H9 (cell line): ENCODE measurements at regions not wholly inside any gene's neighbourhood (a gene's known extent, or its start where the extent isn't known, plus 50 kb on each side); places are given as distances from the start of the nearest gene placed in this dataset.

Experiments used
- DNase-seq: peaks from one replicate; pipeline ENCODE4 v3.0.0-alpha.2; 2017
- H2AFZ ChIP-seq: one replicate; pipeline ENCODE4 v1.6.1; 2013; ENCODE audit warnings: mild to moderate bottlenecking, low read length, control low read depth, moderate library complexity
- H2AK5ac ChIP-seq: 2 replicates; pipeline ENCODE4 v1.6.1; 2013; ENCODE audit warnings: low read length, control low read depth, mixed read lengths; ENCODE audit not compliant: insufficient read length
- H2BK120ac ChIP-seq: one replicate; pipeline ENCODE4 v1.6.1; 2013; ENCODE audit warnings: low read depth, mild to moderate bottlenecking, low read length, control low read depth, inconsistent platforms; ENCODE audit not compliant: poor library complexity, severe bottlenecking
- H2BK12ac ChIP-seq: 2 replicates; pipeline ENCODE4 v1.6.1; 2013; ENCODE audit warnings: low read length, control low read depth, mixed read lengths, low read depth; ENCODE audit not compliant: insufficient read length
- H2BK15ac ChIP-seq: 2 replicates; pipeline ENCODE4 v1.6.1; 2013; ENCODE audit warnings: low read depth, low read length, control low read depth
- H2BK20ac ChIP-seq: one replicate; pipeline ENCODE4 v1.6.1; 2013; ENCODE audit warnings: low read depth, mild to moderate bottlenecking, low read length, control low read depth, inconsistent platforms; ENCODE audit not compliant: poor library complexity, severe bottlenecking
- H2BK5ac ChIP-seq: 2 replicates; pipeline ENCODE4 v1.6.1; 2013; ENCODE audit warnings: low read length, control low read depth, mixed read lengths; ENCODE audit not compliant: insufficient read length
- H3K14ac ChIP-seq: 2 replicates; pipeline ENCODE4 v1.6.1; 2013; ENCODE audit warnings: low read length, control low read depth; ENCODE audit not compliant: insufficient read depth
- H3K18ac ChIP-seq: 2 replicates; pipeline ENCODE4 v1.6.1; 2013; ENCODE audit warnings: low read depth, mild to moderate bottlenecking, mixed read lengths, low read length, control low read depth; ENCODE audit not compliant: insufficient read length
- H3K23ac ChIP-seq: 2 replicates; pipeline ENCODE4 v1.6.1; 2013; ENCODE audit warnings: low read length, control low read depth, mixed read lengths, low read depth; ENCODE audit not compliant: insufficient read length
- H3K23me2 ChIP-seq: 2 replicates; pipeline ENCODE4 v1.6.1; 2013; ENCODE audit warnings: low read depth, mild to moderate bottlenecking, mixed read lengths, low read length, control low read depth; ENCODE audit not compliant: insufficient read length, poor library complexity, severe bottlenecking
- H3K27ac ChIP-seq: 2 replicates; pipeline ENCODE4 v1.5.1; 2013; ENCODE audit warnings: low read length, control low read depth, mixed read lengths, low read depth; ENCODE audit not compliant: insufficient read length
- H3K27me3 ChIP-seq: 2 replicates; pipeline ENCODE4 v1.6.1; 2013; ENCODE audit warnings: low read length, control low read depth, inconsistent platforms; ENCODE audit not compliant: insufficient read depth
- H3K4ac ChIP-seq: 2 replicates; pipeline ENCODE4 v1.6.1; 2013; ENCODE audit warnings: low read depth, mild to moderate bottlenecking, control low read depth, inconsistent platforms, low read length, moderate library complexity
- H3K4me1 ChIP-seq: 2 replicates; pipeline ENCODE4 v1.6.1; 2013; ENCODE audit warnings: low read length, control low read depth, inconsistent platforms; ENCODE audit not compliant: insufficient read depth
- H3K4me2 ChIP-seq: 2 replicates; pipeline ENCODE4 v1.6.1; 2013; ENCODE audit warnings: low read length, control low read depth, mixed read lengths; ENCODE audit not compliant: insufficient read length, insufficient read depth
- H3K56ac ChIP-seq: 2 replicates; pipeline ENCODE4 v1.6.1; 2013; ENCODE audit warnings: low read depth, mild to moderate bottlenecking, mixed read lengths, low read length, control low read depth; ENCODE audit not compliant: insufficient read length
- H3K79me1 ChIP-seq: 2 replicates; pipeline ENCODE4 v1.6.1; 2013; ENCODE audit warnings: low read depth, mild to moderate bottlenecking, moderate library complexity, low read length, control low read depth, inconsistent platforms; ENCODE audit not compliant: insufficient read depth, poor library complexity, severe bottlenecking
- H3K79me2 ChIP-seq: 2 replicates; pipeline ENCODE4 v1.6.1; 2013; ENCODE audit warnings: low read length, control low read depth, inconsistent platforms; ENCODE audit not compliant: insufficient read depth
- H3K9ac ChIP-seq: 2 replicates; pipeline ENCODE4 v1.6.1; 2013; ENCODE audit warnings: low read length, control low read depth, mixed read lengths; ENCODE audit not compliant: insufficient read length; ENCODE audit errors: extremely low read depth
- H3K9me3 ChIP-seq: one replicate; pipeline ENCODE4 v1.6.1; 2013; ENCODE audit warnings: low read depth, low read length, inconsistent platforms; ENCODE audit not compliant: control insufficient read depth
- H3T11ph ChIP-seq: one replicate; pipeline ENCODE4 v1.6.1; 2013; ENCODE audit warnings: mild to moderate bottlenecking, low read length, control low read depth, inconsistent platforms
- H4K20me1 ChIP-seq: one replicate; pipeline ENCODE4 v1.6.1; 2013; ENCODE audit not compliant: control insufficient read depth, insufficient read length, insufficient read depth
- H4K5ac ChIP-seq: 2 replicates; pipeline ENCODE4 v1.6.1; 2013; ENCODE audit warnings: low read depth, mild to moderate bottlenecking, mixed read lengths, low read length, control low read depth; ENCODE audit not compliant: insufficient read length
- H4K8ac ChIP-seq: replicated peaks from 2 replicates; pipeline ENCODE4 v1.6.1; 2013; ENCODE audit warnings: low read length, control low read depth, mixed read lengths, low read depth; ENCODE audit not compliant: insufficient read length
- H4K91ac ChIP-seq: 2 replicates; pipeline ENCODE4 v1.6.1; 2013; ENCODE audit warnings: low read depth, mild to moderate bottlenecking, moderate library complexity, mixed read lengths, low read length, control low read depth; ENCODE audit not compliant: insufficient read length
- H3K27ac Mint-ChIP-seq, 3 experiments: 2 replicates in 2 of 3; 3 replicates in 1 of 3; pipeline ENCODE4 v1.8.0; 2020 to 2021; ENCODE audit warnings: mixed read lengths in 3 of 3, mild to moderate bottlenecking in 1 of 3, moderate library complexity in 1 of 3
- H3K27me3 Mint-ChIP-seq: 2 replicates; pipeline ENCODE4 v1.8.0; 2021; ENCODE audit warnings: low read depth, mild to moderate bottlenecking, moderate library complexity, mixed read lengths
- H3K36me3 Mint-ChIP-seq, 3 experiments: 2 replicates in 2 of 3; 3 replicates in 1 of 3; pipeline ENCODE4 v1.8.0; 2020 to 2021; ENCODE audit warnings: low read depth in 3 of 3, mixed read lengths in 3 of 3; ENCODE audit not compliant: insufficient read depth in 1 of 3
- H3K4me1 Mint-ChIP-seq, 2 experiments: 2 replicates each; pipeline ENCODE4 v1.8.0; 2020; ENCODE audit warnings: mixed read lengths in 2 of 2
- H3K4me3 Mint-ChIP-seq, 2 experiments: 2 replicates in 1 of 2; 3 replicates in 1 of 2; pipeline ENCODE4 v1.8.0; 2020 to 2021; ENCODE audit warnings: mild to moderate bottlenecking in 2 of 2, mixed read lengths in 2 of 2, moderate library complexity in 1 of 2
- H3K9me3 Mint-ChIP-seq, 2 experiments: 2 replicates in 1 of 2; 3 replicates in 1 of 2; pipeline ENCODE4 v1.8.0; 2020; ENCODE audit warnings: mild to moderate bottlenecking in 2 of 2, mixed read lengths in 2 of 2, moderate library complexity in 1 of 2
- WGBS: extraction: QIAGEN DNeasy Blood & Tissue Kit; methylation state at CpG from one replicate; pipeline ENCODE4 v1.1.7; 2013; ENCODE audit warnings: missing lambda C conversion rate, low lambda C conversion rate, mixed read lengths; ENCODE audit not compliant: insufficient read length; ENCODE audit errors: extremely low coverage; 5-methylcytosine and 5-hydroxymethylcytosine counted together
- TF ChIP-seq, protein P1 (sequence below): fragments of 200-600 bp; sonication (generic); conservative IDR thresholded peaks from 3 replicates; pipeline ENCODE4 v1.8.0; 2021; ENCODE audit warnings: antibody characterized with exemption, mild to moderate bottlenecking

DNA sequence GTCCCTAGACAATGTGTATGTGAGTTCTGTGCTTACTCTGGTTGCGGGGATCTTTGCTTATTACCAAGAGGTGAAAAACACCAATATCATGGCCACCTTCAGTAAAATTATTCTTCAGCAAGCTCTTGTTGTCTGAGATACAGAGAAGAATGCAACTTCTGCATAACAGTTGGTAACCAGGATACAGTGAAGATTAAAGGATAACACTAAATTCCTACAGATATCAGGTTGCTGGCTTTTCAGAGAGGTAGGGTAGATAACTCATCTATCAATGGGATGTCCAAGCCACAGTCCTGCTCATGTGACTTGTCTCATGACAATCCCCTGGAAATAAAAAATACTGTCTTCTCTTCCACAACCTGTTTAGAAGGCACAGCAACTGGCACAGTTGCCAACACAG lies 308.5 kb downstream of the TNS1 start:
- Histone ChIP-seq H3K14ac (no peak overlapping the region), H3K23ac (no peak overlapping the region), H3K27ac (no peak overlapping the region), H3K79me1 (no peaks in the 10 kb centered on the region), H2BK15ac (no peak overlapping the region), H3K9ac (no peak overlapping the region), H3K9me3 (no peaks in the 10 kb centered on the region), H2BK5ac (no peak overlapping the region), H2AFZ (no peak overlapping the region), H3T11ph (no peak overlapping the region), H3K18ac (no peak overlapping the region), H2AK5ac (no peak overlapping the region), H3K56ac (no peak overlapping the region), H2BK20ac (no peak overlapping the region), H2BK12ac (no peak overlapping the region), H4K91ac (no peak overlapping the region), H3K4ac (no peak overlapping the region), H3K79me2 (no peaks in the 10 kb centered on the region), H3K4me1 (no peaks in the 10 kb centered on the region), H4K8ac (no peak overlapping the region), H4K20me1 (no peaks in the 10 kb centered on the region), H3K4me2 (no peak overlapping the region), H3K27me3 (no peaks in the 10 kb centered on the region), H4K5ac (no peak overlapping the region), H2BK120ac (no peak overlapping the region), H3K23me2 (no peaks in the 10 kb centered on the region)
- WGBS: no CpG with 5 or more reads among the region's 1 CpG
- no peaks in the 10 kb centered on the region for H3K36me3 Mint-ChIP-seq
- peaks cover 7% of the 10 kb centered on the region for H3K27me3 Mint-ChIP-seq
- no peak overlapping the region for H3K4me3 Mint-ChIP-seq
- no peak for DNase-seq
- H3K27ac Mint-ChIP-seq: no peak overlapping the region
- H3K4me1 Mint-ChIP-seq: peaks cover 2 to 6% of the 10 kb centered on the region in 2 experiments; a peak in 3 of 4 replicates
- no peaks in the 10 kb centered on the region; a peak in 2 of 5 replicates for H3K9me3 Mint-ChIP-seq
- TF ChIP-seq, protein P1, sequence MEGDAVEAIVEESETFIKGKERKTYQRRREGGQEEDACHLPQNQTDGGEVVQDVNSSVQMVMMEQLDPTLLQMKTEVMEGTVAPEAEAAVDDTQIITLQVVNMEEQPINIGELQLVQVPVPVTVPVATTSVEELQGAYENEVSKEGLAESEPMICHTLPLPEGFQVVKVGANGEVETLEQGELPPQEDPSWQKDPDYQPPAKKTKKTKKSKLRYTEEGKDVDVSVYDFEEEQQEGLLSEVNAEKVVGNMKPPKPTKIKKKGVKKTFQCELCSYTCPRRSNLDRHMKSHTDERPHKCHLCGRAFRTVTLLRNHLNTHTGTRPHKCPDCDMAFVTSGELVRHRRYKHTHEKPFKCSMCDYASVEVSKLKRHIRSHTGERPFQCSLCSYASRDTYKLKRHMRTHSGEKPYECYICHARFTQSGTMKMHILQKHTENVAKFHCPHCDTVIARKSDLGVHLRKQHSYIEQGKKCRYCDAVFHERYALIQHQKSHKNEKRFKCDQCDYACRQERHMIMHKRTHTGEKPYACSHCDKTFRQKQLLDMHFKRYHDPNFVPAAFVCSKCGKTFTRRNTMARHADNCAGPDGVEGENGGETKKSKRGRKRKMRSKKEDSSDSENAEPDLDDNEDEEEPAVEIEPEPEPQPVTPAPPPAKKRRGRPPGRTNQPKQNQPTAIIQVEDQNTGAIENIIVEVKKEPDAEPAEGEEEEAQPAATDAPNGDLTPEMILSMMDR: no peak
